ENCODE measurements at regions not wholly inside any gene's neighbourhood (a gene's known extent, or its start where the extent isn't known, plus 50 kb on each side); places are given as distances from the start of the nearest gene placed in this dataset.

DNA sequence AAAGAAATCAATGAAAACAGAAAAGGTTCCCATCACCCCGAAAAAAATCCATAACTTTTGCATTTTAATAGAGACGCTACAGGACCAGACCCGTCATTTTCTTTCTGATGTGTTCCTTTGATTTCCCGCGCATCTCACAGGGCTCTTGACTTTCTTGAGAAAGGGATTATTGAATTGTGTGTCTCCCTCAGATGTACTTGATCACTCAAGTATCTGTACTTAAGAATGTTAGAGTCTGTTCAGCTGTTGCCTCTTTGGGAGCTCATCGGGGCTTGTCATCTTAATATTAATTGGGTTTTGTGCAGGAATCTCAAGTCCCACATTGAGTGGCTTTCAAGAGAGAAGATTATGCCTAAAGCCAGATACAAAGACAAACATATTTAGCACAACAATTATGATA is 606.4 kb upstream of the SALL1 start:
- no peak for ATAC-seq (ENCODE audit: low FRiP score)
- TF ChIP-seq, protein P1, sequence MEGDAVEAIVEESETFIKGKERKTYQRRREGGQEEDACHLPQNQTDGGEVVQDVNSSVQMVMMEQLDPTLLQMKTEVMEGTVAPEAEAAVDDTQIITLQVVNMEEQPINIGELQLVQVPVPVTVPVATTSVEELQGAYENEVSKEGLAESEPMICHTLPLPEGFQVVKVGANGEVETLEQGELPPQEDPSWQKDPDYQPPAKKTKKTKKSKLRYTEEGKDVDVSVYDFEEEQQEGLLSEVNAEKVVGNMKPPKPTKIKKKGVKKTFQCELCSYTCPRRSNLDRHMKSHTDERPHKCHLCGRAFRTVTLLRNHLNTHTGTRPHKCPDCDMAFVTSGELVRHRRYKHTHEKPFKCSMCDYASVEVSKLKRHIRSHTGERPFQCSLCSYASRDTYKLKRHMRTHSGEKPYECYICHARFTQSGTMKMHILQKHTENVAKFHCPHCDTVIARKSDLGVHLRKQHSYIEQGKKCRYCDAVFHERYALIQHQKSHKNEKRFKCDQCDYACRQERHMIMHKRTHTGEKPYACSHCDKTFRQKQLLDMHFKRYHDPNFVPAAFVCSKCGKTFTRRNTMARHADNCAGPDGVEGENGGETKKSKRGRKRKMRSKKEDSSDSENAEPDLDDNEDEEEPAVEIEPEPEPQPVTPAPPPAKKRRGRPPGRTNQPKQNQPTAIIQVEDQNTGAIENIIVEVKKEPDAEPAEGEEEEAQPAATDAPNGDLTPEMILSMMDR (IDR thresholded peaks at IDR 0.05): no peak
- no peak for DNase-seq (ENCODE audit: low spot score)

DNA sequence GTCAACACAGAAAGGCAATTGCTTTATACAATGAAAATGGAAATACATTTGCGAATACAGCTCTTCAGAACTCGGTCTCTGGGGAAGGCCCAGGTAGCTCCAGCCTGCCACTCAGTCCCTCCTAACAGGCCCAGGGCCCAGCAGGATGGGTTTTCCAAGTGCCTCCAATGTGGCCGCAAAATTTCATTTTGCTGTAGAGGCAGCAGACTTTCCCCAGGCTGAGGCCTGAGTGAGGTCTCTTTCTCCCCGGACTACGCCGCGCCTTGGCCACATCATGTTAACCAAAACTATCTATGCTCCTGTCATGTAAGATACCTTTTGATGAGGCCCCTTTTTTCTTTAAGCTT is 606.0 kb upstream of the SALL1 start:
- TF ChIP-seq, protein P1 (IDR thresholded peaks at IDR 0.05): no peak
- no peak for ATAC-seq (ENCODE audit: low FRiP score)
- DNase-seq (ENCODE audit: low spot score): no peak

DNA sequence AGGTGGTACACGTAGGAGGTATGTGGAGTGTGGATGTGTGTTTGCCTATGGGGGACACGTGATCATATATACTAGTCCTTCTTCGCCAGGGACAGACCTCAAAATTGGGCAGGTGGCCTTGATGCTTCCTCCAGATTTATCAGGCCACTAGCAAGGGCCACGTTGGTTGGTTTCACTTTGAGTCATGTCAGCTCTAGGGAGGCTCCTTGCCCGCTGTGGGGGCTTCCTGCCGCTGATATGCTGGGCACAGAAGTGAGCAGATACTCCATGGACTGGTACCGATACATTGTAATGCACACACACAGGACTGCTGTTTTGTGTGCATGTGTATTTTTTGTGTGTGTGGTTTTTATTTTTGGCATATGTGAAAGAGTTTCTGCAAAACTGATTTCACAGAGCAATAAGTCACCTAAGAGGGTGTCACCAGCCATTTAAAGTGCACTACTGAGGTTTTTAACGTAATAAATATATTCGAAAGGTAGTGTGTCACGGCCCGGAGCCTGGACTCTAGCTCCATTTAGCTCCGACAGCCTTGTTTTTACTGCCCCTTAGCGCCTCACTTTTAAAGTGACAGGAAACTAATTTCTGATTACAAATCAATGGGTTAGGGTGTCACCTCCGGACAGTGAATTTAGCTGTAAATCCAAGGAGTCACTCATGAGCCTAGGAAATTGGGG is 605.5 kb upstream of the SALL1 start:
- TF ChIP-seq, protein P1 (IDR thresholded peaks at IDR 0.05): no peak
- DNase-seq (ENCODE audit: low spot score) (no peak), ATAC-seq (ENCODE audit: low FRiP score) (no peak)

DNA sequence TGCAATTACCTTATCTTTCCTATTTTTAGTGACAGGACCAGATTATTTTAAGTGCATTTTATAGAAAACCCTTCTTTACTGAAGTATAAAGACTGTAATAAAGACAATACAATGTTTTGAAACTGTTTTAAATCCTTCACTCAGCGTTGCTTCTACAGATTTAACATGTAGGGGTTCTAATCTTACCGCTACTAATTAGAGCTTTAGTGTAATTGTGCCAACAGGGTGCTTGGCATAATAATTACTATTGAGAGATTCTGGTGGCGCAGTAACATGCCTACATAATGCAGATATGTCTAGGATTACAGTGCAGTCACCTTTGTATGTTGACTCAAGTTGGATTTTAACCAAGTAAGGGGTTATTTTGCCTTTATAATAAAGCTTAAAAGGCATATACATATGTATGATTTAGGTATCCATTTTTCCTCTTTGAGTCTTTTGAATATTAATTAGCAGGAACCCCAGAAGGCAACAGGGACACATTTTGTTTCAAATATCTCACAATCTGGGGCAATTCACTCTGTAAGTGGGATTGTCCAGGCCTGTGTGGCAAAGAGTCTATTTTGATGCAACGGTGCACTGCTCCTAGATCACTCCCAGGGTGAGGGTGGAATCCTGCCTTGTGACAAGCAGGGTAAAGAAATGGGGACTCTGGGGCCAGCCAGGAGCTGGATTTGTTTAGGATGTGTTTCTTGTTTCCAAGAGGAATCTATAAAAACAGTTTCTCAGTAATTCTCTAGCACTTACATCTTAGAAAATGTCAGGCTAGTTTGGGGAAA is 604.7 kb upstream of the SALL1 start:
- no peak for DNase-seq (ENCODE audit: low spot score)
- ATAC-seq (ENCODE audit: low FRiP score): no peak
- TF ChIP-seq, protein P1 (IDR thresholded peaks at IDR 0.05): no peak

DNA sequence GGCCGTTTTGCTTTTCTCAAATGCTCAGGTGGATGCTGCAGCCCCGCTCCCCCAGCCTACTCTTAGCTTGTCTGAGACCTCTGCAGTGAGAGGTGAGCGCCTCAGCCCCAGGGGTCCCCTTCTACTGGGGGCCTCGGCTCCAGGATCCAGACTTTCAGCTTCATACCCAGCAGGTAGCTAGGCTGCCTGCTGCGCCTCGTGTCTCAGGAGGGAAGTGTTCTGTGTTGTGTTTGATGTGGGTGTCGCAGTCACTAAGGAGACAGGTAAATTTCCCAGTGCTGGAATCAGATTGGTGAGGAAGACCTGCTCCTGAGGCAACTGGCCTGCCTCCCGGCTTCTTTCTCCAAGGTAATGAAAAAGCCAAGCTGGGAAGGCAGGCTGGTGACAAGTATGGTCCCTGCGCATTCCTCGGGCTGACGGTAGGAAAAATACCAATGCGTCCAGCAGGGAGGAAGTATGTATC is 604.0 kb upstream of the SALL1 start:
- TF ChIP-seq, protein P1 (IDR thresholded peaks at IDR 0.05): no peak
- no peak for ATAC-seq (ENCODE audit: low FRiP score)
- DNase-seq (ENCODE audit: low spot score): no peak

DNA sequence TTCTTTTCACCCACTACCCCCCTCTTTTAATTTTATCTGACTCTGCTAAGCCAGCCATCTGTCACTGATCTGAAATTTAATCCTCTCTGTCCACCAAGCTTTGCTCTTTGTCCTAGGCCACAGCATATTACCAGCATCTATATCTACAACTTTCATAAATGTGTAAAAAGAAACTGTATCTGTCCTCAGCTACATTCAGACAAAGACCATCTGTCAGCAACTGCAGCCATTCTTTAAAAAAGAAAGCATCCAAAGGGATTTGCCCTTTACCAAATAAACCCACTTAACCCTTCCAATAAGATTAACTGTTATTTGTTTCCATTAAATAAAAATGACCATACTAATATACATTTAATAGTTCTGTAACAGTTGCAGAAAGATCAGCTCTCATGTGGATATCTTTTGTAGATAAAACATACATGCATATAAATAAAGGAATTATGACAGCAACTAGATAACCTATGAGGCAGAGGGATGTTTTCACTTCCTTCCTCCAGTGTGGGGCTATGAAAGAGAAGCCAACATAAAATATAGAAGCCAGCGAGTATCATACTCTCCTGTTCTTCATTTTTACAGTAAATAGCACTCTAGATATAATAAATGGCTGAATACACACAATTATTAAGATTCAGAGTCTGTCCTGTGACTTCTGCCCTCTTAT is 602.5 kb upstream of the SALL1 start:
- DNase-seq (ENCODE audit: low spot score) (no peak), ATAC-seq (ENCODE audit: low FRiP score) (no peak)
- TF ChIP-seq, protein P1 (IDR thresholded peaks at IDR 0.05): no peak

All from omental fat pad (tissue), 3 donors.